ENCODE measurements at regions not wholly inside any gene's neighbourhood (a gene's known extent, or its start where the extent isn't known, plus 50 kb on each side); places are given as distances from the start of the nearest gene placed in this dataset.

DNA sequence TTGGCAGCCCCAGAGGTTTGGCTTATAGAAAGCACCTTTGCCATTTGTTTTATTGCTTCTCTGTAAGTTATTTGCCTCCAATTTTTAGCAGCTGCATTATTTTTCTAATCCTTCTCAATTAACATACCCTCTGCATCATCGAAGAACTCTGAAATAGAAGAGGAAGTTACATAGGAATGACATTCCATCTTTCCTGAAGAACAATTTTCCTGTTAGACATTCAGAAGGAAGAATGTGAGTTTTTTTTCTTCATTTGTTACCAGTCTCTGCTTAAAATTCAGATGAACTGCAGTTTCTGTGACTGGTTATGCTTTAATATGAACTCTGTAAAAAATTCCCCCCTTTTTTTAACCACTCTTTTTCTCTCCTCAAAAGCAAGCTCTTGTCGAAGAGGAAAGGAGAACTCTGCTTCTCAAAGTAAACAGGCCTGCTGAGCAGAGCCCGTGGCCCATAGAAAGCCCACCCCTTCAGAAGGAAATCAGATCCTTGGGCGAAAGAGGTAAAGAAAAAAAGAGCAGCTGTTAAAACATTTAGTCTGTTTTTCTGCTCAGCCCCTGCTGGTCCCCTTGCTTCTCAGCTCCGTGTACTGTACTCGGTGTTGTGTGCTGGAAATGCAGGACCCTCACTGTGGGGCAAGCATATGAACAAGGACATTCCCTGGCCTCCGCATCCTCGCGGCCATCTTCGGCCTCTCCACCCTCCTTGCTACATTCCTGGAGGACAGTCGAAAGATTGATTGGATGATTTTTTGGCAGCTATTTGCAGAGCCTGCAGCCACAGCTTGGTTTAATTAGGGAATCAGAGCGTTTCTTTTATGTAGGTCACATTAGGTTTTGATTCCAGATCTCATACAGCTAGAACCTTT lies 164.4 kb upstream of the LRIG3 start:
- no peak for DNase-seq (ENCODE audit: low spot score)
- no TSS peak for BruUV-seq (replicated peaks)
- ChIA-PET POLR2A (interaction anchor here (0.7 kb wide), 1 partner anchor 157 kb away, joined by 7 read pairs; no protein-coding TSS in a partner anchor), CTCF (ENCODE audit: unreplicated experiment) (no interaction called here)
- Histone ChIP-seq H3K79me2 (ENCODE audit: insufficient read depth, low read depth, low read length) (no peaks in the 10 kb centered on the region), H3K4me1 (ENCODE audit: insufficient read depth, low read length, poor library complexity, severe bottlenecking) (no peaks in the 10 kb centered on the region), H3K36me3 (ENCODE audit: insufficient read depth, low read length) (no peaks in the 10 kb centered on the region), H3K4me2 (ENCODE audit: low read length) (no peak overlapping the region), H3K27ac (ENCODE audit: low read depth, low read length, poor library complexity, severe bottlenecking) (no peak overlapping the region), H4K20me1 (ENCODE audit: insufficient read depth, low read length) (no peaks in the 10 kb centered on the region), H3K9me2 (ENCODE audit: insufficient read depth, low read length) (no peaks in the 10 kb centered on the region), H2AFZ (ENCODE audit: low read length) (no peak overlapping the region), H3K9me3 (ENCODE audit: low read length) (no peaks in the 10 kb centered on the region), H3K4me3 (ENCODE audit: low read depth, low read length, poor library complexity, severe bottlenecking) (no peak overlapping the region)
- TF ChIP-seq, protein P1, sequence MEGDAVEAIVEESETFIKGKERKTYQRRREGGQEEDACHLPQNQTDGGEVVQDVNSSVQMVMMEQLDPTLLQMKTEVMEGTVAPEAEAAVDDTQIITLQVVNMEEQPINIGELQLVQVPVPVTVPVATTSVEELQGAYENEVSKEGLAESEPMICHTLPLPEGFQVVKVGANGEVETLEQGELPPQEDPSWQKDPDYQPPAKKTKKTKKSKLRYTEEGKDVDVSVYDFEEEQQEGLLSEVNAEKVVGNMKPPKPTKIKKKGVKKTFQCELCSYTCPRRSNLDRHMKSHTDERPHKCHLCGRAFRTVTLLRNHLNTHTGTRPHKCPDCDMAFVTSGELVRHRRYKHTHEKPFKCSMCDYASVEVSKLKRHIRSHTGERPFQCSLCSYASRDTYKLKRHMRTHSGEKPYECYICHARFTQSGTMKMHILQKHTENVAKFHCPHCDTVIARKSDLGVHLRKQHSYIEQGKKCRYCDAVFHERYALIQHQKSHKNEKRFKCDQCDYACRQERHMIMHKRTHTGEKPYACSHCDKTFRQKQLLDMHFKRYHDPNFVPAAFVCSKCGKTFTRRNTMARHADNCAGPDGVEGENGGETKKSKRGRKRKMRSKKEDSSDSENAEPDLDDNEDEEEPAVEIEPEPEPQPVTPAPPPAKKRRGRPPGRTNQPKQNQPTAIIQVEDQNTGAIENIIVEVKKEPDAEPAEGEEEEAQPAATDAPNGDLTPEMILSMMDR (conservative IDR thresholded peaks at IDR 0.05; ENCODE audit: low read length): no peak
- TF ChIP-seq EZH2phosphoT487 (IDR thresholded peaks at IDR 0.05; ENCODE audit: borderline replicate concordance, low read depth, low read length): no peak
- intact Hi-C loops (cut with micrococcal nuclease; ENCODE audit: unreplicated experiment): no loop called here

DNA sequence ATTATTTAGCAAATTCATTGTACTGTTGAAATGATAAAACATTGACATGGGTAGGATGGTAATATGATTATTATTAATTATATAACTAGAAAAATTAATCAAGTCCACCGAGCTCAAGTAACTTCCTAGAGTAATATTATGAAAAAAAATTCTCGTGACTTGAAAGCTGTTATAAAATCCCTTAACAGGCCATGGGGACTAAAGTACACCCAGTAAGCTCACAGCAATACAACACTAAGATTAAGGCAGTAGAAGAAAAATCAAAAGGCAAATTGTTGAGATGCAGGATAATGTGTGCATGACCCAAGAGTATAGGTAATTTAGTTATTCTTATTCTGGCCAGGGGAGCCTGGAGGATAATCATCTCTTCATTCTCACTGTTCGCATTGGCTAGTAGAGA lies 162.6 kb upstream of the LRIG3 start:
- intact Hi-C loops (cut with micrococcal nuclease; ENCODE audit: unreplicated experiment): no loop called here
- Histone ChIP-seq H3K36me3 (ENCODE audit: insufficient read depth, low read length) (no peaks in the 10 kb centered on the region), H3K4me3 (ENCODE audit: low read depth, low read length, poor library complexity, severe bottlenecking) (no peak overlapping the region), H3K9me3 (ENCODE audit: low read length) (no peaks in the 10 kb centered on the region), H3K9me2 (ENCODE audit: insufficient read depth, low read length) (no peaks in the 10 kb centered on the region), H4K20me1 (ENCODE audit: insufficient read depth, low read length) (no peaks in the 10 kb centered on the region), H3K27ac (ENCODE audit: low read depth, low read length, poor library complexity, severe bottlenecking) (no peak overlapping the region), H3K4me2 (ENCODE audit: low read length) (no peak overlapping the region), H3K4me1 (ENCODE audit: insufficient read depth, low read length, poor library complexity, severe bottlenecking) (no peaks in the 10 kb centered on the region), H3K79me2 (ENCODE audit: insufficient read depth, low read depth, low read length) (no peaks in the 10 kb centered on the region), H2AFZ (ENCODE audit: low read length) (no peak overlapping the region)
- BruUV-seq (replicated peaks): no TSS peak
- no peak for TF ChIP-seq EZH2phosphoT487 (IDR thresholded peaks at IDR 0.05; ENCODE audit: borderline replicate concordance, low read depth, low read length)
- TF ChIP-seq, protein P1 (conservative IDR thresholded peaks at IDR 0.05; ENCODE audit: low read length): no peak
- ChIA-PET CTCF (ENCODE audit: unreplicated experiment) (no interaction called here), POLR2A (no interaction called here)
- DNase-seq (ENCODE audit: low spot score): no peak

DNA sequence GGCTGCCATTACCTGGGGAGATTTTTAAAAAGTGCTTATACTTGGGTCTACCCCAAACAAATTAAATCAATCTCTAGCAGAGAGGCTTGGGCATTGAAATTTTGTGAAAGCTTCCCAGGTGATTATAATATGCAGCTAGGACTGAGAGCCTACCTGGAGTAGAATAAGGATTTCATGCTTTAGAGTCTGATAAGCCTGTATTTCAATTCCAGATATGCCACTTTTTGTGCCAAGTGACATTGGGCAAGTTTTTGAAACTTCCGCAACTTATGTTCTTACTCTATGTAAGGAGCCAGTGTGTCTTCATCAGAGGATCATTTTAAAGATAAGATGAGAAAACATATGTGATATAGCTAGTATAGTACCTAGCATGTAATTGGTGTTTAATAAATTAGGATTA lies 159.8 kb upstream of the LRIG3 start:
- no peaks in the 10 kb centered on the region for H3K36me3 ChIP-seq (ENCODE audit: insufficient read depth, low read length)
- BruUV-seq (replicated peaks): no TSS peak
- no peak for TF ChIP-seq EZH2phosphoT487 (IDR thresholded peaks at IDR 0.05; ENCODE audit: borderline replicate concordance, low read depth, low read length)
- TF ChIP-seq, protein P1 (conservative IDR thresholded peaks at IDR 0.05; ENCODE audit: low read length): no peak
- H3K27ac ChIP-seq (ENCODE audit: low read depth, low read length, poor library complexity, severe bottlenecking): no peak overlapping the region
- no peak overlapping the region for H3K4me2 ChIP-seq (ENCODE audit: low read length)
- H2AFZ ChIP-seq (ENCODE audit: low read length): no peak overlapping the region
- no peak overlapping the region for H3K4me3 ChIP-seq (ENCODE audit: low read depth, low read length, poor library complexity, severe bottlenecking)
- DNase-seq (ENCODE audit: low spot score): no peak
- H3K9me2 ChIP-seq (ENCODE audit: insufficient read depth, low read length): no peaks in the 10 kb centered on the region
- H4K20me1 ChIP-seq (ENCODE audit: insufficient read depth, low read length): no peaks in the 10 kb centered on the region
- H3K9me3 ChIP-seq (ENCODE audit: low read length): no peaks in the 10 kb centered on the region
- intact Hi-C loops (cut with micrococcal nuclease; ENCODE audit: unreplicated experiment): no loop called here
- no peaks in the 10 kb centered on the region for H3K79me2 ChIP-seq (ENCODE audit: insufficient read depth, low read depth, low read length)
- CTCF ChIA-PET (ENCODE audit: unreplicated experiment): interaction anchor here (0.6 kb wide), 1 partner anchor 1546 kb away, joined by 3 read pairs; no protein-coding TSS in a partner anchor
- POLR2A ChIA-PET: no interaction called here
- H3K4me1 ChIP-seq (ENCODE audit: insufficient read depth, low read length, poor library complexity, severe bottlenecking): no peaks in the 10 kb centered on the region
